ENCODE measurements at regions not wholly inside any gene's neighbourhood (a gene's known extent, or its start where the extent isn't known, plus 50 kb on each side); places are given as distances from the start of the nearest gene placed in this dataset.

DNA sequence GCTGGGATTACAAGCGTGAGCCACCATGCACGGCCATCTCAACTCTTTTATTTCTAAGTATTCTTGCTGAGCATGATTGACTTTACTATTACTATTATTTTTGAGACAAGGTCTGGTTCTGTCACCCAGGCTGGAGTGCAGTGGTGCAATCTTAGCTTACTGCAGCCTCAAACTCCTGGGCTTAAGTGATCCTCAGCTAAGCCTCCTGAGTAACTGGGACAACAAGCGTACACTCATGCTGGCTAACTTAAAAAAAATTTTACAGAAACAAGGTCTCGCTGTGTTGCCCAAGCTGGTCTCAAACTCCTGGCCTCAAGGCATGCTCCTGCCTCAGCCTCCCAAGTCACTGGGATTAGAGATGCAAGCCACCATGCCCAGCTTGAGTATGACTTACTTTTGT lies 443.7 kb downstream of the ARHGEF28 start:
- Histone ChIP-seq H2AFZ (ENCODE audit: low read length) (no peak overlapping the region), H3K4me1 (ENCODE audit: insufficient read depth, low read length) (peaks cover 32% of the 10 kb centered on the region), H3K4me2 (ENCODE audit: low read length) (no peak overlapping the region), H4K20me1 (ENCODE audit: low read length) (no peaks in the 10 kb centered on the region), H3K27me3 (ENCODE audit: low read length) (no peaks in the 10 kb centered on the region), H3K9ac (ENCODE audit: low read length) (no peak overlapping the region), H3F3A (ENCODE audit: low read length, unreplicated experiment) (no peaks in the 10 kb centered on the region), H3K9me3 (ENCODE audit: low read length) (no peaks in the 10 kb centered on the region), H3K36me3 (ENCODE audit: low read depth, low read length) (no peaks in the 10 kb centered on the region), H3K27ac (ENCODE audit: low read length) (no peak overlapping the region), H3K79me2 (ENCODE audit: low read length) (no peaks in the 10 kb centered on the region), H3K9me2 (replicated peaks; ENCODE audit: low read length) (no peaks in the 10 kb centered on the region), H3K4me3 (ENCODE audit: low read length) (no peak overlapping the region)
- no TSS peak for BruUV-seq (replicated peaks)
- ChIA-PET CTCF (no interaction called here), POLR2A (ENCODE audit: unreplicated experiment) (no interaction called here)
- intact Hi-C loops (cut with micrococcal nuclease): loop anchor here (5.0 kb wide), 3 partner anchors 58 to 258 kb away; no protein-coding TSS in a partner anchor
- ATAC-seq (no peak), DNase-seq (no peak)
- TF ChIP-seq, protein P1, sequence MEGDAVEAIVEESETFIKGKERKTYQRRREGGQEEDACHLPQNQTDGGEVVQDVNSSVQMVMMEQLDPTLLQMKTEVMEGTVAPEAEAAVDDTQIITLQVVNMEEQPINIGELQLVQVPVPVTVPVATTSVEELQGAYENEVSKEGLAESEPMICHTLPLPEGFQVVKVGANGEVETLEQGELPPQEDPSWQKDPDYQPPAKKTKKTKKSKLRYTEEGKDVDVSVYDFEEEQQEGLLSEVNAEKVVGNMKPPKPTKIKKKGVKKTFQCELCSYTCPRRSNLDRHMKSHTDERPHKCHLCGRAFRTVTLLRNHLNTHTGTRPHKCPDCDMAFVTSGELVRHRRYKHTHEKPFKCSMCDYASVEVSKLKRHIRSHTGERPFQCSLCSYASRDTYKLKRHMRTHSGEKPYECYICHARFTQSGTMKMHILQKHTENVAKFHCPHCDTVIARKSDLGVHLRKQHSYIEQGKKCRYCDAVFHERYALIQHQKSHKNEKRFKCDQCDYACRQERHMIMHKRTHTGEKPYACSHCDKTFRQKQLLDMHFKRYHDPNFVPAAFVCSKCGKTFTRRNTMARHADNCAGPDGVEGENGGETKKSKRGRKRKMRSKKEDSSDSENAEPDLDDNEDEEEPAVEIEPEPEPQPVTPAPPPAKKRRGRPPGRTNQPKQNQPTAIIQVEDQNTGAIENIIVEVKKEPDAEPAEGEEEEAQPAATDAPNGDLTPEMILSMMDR (conservative IDR thresholded peaks at IDR 0.05; ENCODE audit: low read depth, low read length): no peak
- TF ChIP-seq EZH2 (IDR thresholded peaks at IDR 0.05; ENCODE audit: low read length, unreplicated experiment) (no peak), EZH2phosphoT487 (IDR thresholded peaks at IDR 0.05; ENCODE audit: borderline replicate concordance, low read length) (no peak)

DNA sequence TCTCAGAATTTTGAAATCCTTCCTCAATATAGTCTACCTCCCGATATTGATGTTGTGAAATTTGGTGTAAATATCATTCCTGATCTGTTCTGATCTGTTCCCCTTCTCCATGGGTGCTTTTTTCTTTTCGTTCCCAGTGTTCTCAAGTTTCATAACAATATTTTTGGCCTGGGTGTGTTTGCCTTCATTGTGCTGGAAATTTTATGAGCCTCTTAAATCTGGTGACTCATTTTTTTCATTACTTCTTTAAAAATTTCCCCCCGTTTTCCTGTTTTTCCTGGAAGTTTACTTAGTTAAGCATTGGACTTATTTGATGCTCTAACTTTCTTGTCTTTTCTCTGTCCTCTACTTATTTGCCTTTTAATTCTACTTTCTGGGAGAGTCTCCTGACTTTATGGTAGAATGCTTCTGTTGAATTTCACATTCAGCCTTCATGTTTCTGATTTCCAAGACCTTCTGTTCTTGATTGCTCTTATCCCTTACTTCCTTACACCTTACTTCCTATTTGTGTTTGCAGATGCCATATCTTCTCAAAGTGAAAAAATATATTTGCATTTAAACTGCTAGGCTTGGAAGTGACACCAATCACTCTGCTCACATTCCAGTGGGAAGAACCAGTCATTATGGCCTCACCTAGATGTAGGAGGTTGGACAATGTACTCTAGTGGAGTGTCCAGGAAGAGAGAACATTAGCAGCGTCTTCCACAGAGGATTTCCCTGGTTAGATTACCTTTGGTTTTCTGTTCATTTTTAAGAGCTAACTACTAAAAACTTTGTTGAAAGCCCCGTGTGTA lies 441.9 kb downstream of the ARHGEF28 start:
- BruUV-seq (replicated peaks): no TSS peak
- peak overlapping the region; percentile 65 for H3K27ac ChIP-seq (ENCODE audit: low read length)
- H3K9me2 ChIP-seq (replicated peaks; ENCODE audit: low read length): no peaks in the 10 kb centered on the region
- DNase-seq: peak; percentile 84
- peaks cover 48% of the 10 kb centered on the region for H3K4me1 ChIP-seq (ENCODE audit: insufficient read depth, low read length)
- no peaks in the 10 kb centered on the region for H3K79me2 ChIP-seq (ENCODE audit: low read length)
- intact Hi-C loops (cut with micrococcal nuclease): loop anchor here (5.0 kb wide), 3 partner anchors 59 to 259 kb away; no protein-coding TSS in a partner anchor
- H3F3A ChIP-seq (ENCODE audit: low read length, unreplicated experiment): no peaks in the 10 kb centered on the region
- no peaks in the 10 kb centered on the region for H3K27me3 ChIP-seq (ENCODE audit: low read length)
- peak; percentile 22 for ATAC-seq
- 0 out of 2 replicates have a peak overlapping the region, but pooled peaks have one; percentile 5 for H3K4me3 ChIP-seq (ENCODE audit: low read length)
- TF ChIP-seq, protein P1 (conservative IDR thresholded peaks at IDR 0.05; ENCODE audit: low read depth, low read length): no peak
- H3K36me3 ChIP-seq (ENCODE audit: low read depth, low read length): no peaks in the 10 kb centered on the region
- H2AFZ ChIP-seq (ENCODE audit: low read length): no peak overlapping the region
- H3K4me2 ChIP-seq (ENCODE audit: low read length): peak overlapping the region; percentile 60
- no peaks in the 10 kb centered on the region for H4K20me1 ChIP-seq (ENCODE audit: low read length)
- no peaks in the 10 kb centered on the region for H3K9me3 ChIP-seq (ENCODE audit: low read length)
- H3K9ac ChIP-seq (ENCODE audit: low read length): no peak overlapping the region
- CTCF ChIA-PET: no interaction called here
- POLR2A ChIA-PET (ENCODE audit: unreplicated experiment): no interaction called here

DNA sequence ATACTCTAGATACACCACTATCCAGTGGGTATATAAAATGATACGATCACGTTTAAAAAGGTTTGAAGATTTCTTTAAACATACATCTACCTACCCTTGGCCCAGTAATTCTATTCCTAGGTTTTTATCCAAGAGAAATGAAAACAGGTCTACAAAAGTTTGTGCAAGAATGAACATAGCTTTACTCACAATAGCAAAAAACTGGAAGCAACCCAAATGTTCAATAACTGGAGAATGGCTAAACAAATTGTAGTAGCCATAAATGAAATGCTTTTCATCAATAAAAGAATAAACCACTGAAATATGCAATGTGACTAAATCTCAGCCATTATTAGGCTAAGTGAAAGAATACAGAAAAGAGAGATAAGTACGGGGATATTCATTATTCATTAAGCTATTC lies 438.9 kb downstream of the ARHGEF28 start:
- ATAC-seq (no peak), DNase-seq (peak; percentile 55)
- no peaks in the 10 kb centered on the region for H4K20me1 ChIP-seq (ENCODE audit: low read length)
- no peak overlapping the region for H3K27ac ChIP-seq (ENCODE audit: low read length)
- H3K4me3 ChIP-seq (ENCODE audit: low read length): no peak overlapping the region
- BruUV-seq (replicated peaks): no TSS peak
- no peak for TF ChIP-seq EZH2phosphoT487 (IDR thresholded peaks at IDR 0.05; ENCODE audit: borderline replicate concordance, low read length)
- TF ChIP-seq, protein P1 (conservative IDR thresholded peaks at IDR 0.05; ENCODE audit: low read depth, low read length): no peak
- TF ChIP-seq EZH2 (IDR thresholded peaks at IDR 0.05; ENCODE audit: low read length, unreplicated experiment): no peak
- no peaks in the 10 kb centered on the region for H3F3A ChIP-seq (ENCODE audit: low read length, unreplicated experiment)
- H2AFZ ChIP-seq (ENCODE audit: low read length): no peak overlapping the region
- peak overlapping the region; percentile 62 for H3K4me2 ChIP-seq (ENCODE audit: low read length)
- intact Hi-C loops (cut with micrococcal nuclease): loop anchor here (2.0 to 5.0 kb wide), 7 partner anchors 32 to 578 kb away; no protein-coding TSS in a partner anchor
- no peaks in the 10 kb centered on the region for H3K36me3 ChIP-seq (ENCODE audit: low read depth, low read length)
- CTCF ChIA-PET: no interaction called here
- H3K27me3 ChIP-seq (ENCODE audit: low read length): no peaks in the 10 kb centered on the region
- no peaks in the 10 kb centered on the region for H3K9me2 ChIP-seq (replicated peaks; ENCODE audit: low read length)
- POLR2A ChIA-PET (ENCODE audit: unreplicated experiment): no interaction called here
- no peaks in the 10 kb centered on the region for H3K79me2 ChIP-seq (ENCODE audit: low read length)
- H3K9ac ChIP-seq (ENCODE audit: low read length): no peak overlapping the region
- H3K4me1 ChIP-seq (ENCODE audit: insufficient read depth, low read length): peaks cover 48% of the 10 kb centered on the region
- H3K9me3 ChIP-seq (ENCODE audit: low read length): no peaks in the 10 kb centered on the region
